Omental fat pad (tissue), 3 donors: ENCODE measurements at regions not wholly inside any gene's neighbourhood (a gene's known extent, or its start where the extent isn't known, plus 50 kb on each side); places are given as distances from the start of the nearest gene placed in this dataset.

Experiments
- ATAC-seq: fragments of 150-250 bp; one replicate; pipeline ENCODE4 v1.9.1; 2016; ENCODE audit warnings: mild to moderate bottlenecking, moderate library complexity; ENCODE audit not compliant: low FRiP score
- DNase-seq: peaks from one replicate; pipeline ENCODE4 v3.0.0-alpha.2; 2019; ENCODE audit warnings: low spot score
- TF ChIP-seq, protein P1 (sequence below), 3 donors: fragments of 450-650 bp; IDR thresholded peaks; one replicate each; pipeline ENCODE4 v1.5.1; 2016 to 2017; ENCODE audit warnings: antibody characterized with exemption in 3 of 3, mild to moderate bottlenecking in 3 of 3, moderate library complexity in 2 of 3

DNA sequence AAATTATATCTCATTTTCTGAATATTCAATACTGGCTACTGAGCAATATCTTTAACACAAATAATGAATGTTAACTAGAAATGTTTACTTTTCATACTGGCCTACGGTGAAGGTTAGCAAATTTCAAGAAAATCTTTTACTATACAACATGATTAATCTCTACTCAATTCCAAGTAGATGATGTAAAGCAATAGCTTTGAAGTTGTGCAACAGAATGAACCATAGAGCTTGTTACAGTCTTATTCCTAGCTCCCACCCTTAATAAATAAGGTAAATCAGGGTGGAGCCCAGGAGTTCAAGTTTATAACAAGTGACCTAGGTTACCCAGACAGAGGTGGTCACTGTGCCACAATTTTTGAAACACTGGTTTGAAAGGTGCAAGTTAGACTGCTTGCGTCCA, 1678.1 kb downstream of the KCNT2 start:
- DNase-seq (no peak), ATAC-seq (no peak)
- TF ChIP-seq, protein P1, sequence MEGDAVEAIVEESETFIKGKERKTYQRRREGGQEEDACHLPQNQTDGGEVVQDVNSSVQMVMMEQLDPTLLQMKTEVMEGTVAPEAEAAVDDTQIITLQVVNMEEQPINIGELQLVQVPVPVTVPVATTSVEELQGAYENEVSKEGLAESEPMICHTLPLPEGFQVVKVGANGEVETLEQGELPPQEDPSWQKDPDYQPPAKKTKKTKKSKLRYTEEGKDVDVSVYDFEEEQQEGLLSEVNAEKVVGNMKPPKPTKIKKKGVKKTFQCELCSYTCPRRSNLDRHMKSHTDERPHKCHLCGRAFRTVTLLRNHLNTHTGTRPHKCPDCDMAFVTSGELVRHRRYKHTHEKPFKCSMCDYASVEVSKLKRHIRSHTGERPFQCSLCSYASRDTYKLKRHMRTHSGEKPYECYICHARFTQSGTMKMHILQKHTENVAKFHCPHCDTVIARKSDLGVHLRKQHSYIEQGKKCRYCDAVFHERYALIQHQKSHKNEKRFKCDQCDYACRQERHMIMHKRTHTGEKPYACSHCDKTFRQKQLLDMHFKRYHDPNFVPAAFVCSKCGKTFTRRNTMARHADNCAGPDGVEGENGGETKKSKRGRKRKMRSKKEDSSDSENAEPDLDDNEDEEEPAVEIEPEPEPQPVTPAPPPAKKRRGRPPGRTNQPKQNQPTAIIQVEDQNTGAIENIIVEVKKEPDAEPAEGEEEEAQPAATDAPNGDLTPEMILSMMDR (IDR thresholded peaks at IDR 0.05), result no peak

DNA sequence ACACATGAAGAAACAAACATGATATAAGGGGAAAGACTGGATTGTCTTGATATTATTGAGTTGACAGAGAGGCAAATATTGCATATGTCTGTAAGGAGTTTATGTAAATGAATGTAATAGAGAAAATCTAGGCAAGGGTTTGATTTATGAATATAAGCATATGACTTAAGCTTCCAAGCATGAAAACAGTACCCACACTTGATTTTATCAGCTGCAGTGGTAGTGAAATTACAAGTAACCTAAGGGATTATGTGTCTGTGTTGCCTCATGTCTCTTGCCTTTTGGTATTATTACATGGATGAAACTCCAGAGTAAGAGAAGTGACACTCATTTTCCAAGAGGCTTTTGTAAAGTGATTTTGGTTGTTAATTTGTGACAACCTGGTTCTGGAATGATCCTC, 1678.9 kb downstream of the KCNT2 start:
- TF ChIP-seq, protein P1 (IDR thresholded peaks at IDR 0.05), result no peak
- no peak for ATAC-seq
- DNase-seq, result no peak

DNA sequence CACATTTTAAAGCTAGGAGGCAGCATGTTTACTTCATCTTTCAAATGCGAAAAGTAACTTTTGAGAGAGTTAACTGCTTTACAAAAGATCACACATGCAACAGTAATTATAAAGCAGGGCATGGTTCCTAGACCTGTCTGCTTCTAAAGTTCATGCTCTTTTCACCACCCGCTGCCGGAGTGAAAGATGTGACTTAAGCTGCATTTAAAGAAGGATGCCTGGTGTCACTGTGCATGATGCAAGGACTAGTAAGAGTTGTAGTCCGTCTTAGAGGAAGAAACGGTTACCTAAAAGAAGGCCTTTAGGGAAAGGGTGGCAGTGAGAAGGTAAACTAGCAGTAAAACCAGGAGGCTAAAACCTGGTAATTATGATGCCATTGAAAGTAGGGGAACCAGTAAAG, 1689.1 kb downstream of the KCNT2 start:
- DNase-seq (no peak), ATAC-seq (no peak)
- TF ChIP-seq, protein P1 (IDR thresholded peaks at IDR 0.05), result no peak

DNA sequence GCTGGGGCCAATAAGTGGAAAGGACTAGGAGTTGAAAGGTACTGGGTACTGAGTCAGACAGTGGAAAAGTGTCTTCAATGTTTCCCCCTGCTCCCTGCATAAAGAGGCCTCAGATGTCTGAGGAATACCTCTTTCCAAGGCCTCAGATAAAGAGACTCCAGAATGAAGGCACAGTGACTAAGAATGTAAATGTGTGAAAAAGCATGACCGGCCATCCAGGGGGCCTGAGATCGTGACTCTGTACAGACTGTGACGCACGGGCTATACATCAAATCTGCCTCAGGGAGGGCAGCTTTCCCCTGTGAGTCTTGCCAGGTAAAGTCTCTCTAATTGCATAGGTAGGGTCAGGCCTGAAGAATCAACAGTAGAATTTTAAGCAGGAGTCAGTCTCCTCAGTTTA, 1690.5 kb downstream of the KCNT2 start:
- TF ChIP-seq, protein P1 (IDR thresholded peaks at IDR 0.05), result no peak
- no peak for ATAC-seq
- no peak for DNase-seq

DNA sequence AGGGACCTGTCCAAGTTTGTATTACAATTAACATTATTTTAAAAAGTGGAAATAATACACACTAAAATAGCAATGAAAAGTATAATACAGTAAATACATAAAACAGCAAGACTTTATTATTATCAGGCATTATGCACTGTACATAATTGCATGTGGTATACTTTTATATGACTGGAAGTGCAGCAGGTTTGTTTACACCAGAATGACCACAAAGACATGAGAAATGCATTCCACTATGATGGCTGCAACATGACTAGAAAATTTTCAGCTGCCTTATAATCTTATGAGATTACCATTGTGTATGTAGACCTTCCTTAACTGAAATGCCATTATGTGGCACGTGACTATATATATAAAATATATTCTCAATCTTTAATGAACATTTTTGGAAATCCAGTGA, 1699.6 kb downstream of the KCNT2 start:
- DNase-seq (no peak), ATAC-seq (no peak)
- TF ChIP-seq, protein P1 (IDR thresholded peaks at IDR 0.05), result no peak

DNA sequence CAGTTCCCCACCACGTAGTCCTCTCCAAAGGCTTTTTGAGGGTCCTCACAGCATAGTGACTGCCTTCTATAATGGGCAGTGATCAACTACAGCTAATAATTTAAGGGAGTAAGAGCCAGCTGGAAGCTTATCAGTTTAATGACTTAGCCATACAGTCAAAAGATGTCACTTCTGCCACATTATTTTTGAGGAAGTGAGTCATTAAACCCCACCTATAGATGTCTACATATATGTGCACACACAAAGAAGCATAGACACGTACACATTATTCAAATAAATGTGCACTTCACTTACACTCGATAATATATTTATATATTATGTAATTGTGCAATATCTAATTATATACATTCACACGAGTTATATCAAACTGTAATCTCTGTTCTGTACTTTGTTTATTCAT, 1704.7 kb downstream of the KCNT2 start:
- ATAC-seq (no peak), DNase-seq (no peak)
- TF ChIP-seq, protein P1 (IDR thresholded peaks at IDR 0.05), result no peak

DNA sequence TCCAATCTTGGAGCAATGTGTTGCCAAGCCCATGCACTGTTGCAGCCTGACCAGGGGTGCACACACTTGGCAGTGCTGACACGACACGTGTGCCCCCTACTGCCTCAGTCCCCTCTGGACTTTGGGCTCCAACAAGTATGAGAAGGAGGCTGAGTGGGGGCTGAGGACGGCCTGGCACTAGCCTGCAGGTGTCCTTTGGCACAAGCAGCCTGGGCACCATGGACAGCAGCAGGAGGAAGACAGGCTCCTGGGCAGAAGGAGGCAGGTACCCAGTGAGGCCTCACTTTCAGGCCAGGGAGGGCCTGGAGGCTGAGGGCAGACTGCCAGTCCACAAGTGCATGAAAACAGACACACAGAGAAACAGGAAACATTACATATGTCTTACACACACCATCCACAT, 1702.9 kb upstream of the B3GALT2 start:
- no peak for DNase-seq
- no peak for ATAC-seq

More for the DNA sequence above, 1702.9 kb upstream of the B3GALT2 start:
- TF ChIP-seq, protein P1 (IDR thresholded peaks at IDR 0.05), result no peak
